ENCODE measurements at regions not wholly inside any gene's neighbourhood (a gene's known extent, or its start where the extent isn't known, plus 50 kb on each side); places are given as distances from the start of the nearest gene placed in this dataset.

DNA sequence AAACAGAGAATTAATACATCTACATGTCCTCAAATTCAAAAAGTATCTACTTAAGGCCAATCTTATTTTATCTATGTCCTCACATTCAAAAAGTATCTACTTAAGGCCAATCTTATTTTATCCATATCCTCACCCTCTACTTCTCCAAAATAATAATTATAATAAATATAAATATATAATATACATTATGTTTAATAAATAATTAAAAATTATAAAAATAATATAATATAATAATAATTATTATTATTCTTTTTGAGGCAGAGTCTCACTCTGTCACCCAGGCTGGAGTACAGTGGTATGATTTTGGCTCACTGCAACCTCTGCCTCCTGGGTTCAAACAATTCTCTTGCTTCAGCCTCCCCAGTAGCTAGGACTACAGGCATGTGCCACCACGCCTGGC is 784.9 kb downstream of the DNAJB9 start:
- ATAC-seq (ENCODE audit: insufficient read depth, low FRiP score) (no peak), DNase-seq (no peak)
- no peak overlapping the region for H3K27ac ChIP-seq (ENCODE audit: low read depth in 1 of 2, low read length in 1 of 2)
- 83 to 84% methylated on average over 1 of the region's 1 CpG for WGBS, 2 donors
- H3K4me1 ChIP-seq (ENCODE audit: control insufficient read depth in 5 of 5, insufficient read depth in 5 of 5, low read length in 5 of 5) = no peaks in the 10 kb centered on the region
- no peaks in the 10 kb centered on the region for H3K9me3 ChIP-seq (ENCODE audit: control insufficient read depth in 4 of 4, insufficient read depth in 3 of 4, low read length in 3 of 4)
- no peak overlapping the region for H3K4me3 ChIP-seq
- no peak overlapping the region for H3K9ac ChIP-seq (ENCODE audit: insufficient read depth in 1 of 2, low read length in 2 of 2)
- TF ChIP-seq CTCF (IDR thresholded peaks at IDR 0.05; ENCODE audit: control extremely low read depth, extremely low read depth) = no peak
- H3K36me3 ChIP-seq (ENCODE audit: control insufficient read depth in 4 of 4, insufficient read depth in 4 of 4, low read length in 4 of 4) = no peaks in the 10 kb centered on the region
- H3K27me3 ChIP-seq (ENCODE audit: control insufficient read depth in 3 of 3, insufficient read depth in 3 of 3, low read length in 2 of 3) = no peaks in the 10 kb centered on the region

GRCh38 chr7:109375823-109376222 is 806.1 kb downstream of the DNAJB9 start:
- Histone ChIP-seq H3K36me3 (ENCODE audit: control insufficient read depth in 4 of 4, insufficient read depth in 4 of 4, low read length in 4 of 4) (no peaks in the 10 kb centered on the region), H3K9ac (ENCODE audit: insufficient read depth in 1 of 2, low read length in 2 of 2) (no peak overlapping the region), H3K4me3 (no peak overlapping the region), H3K27ac (ENCODE audit: low read depth in 1 of 2, low read length in 1 of 2) (no peak overlapping the region), H3K4me1 (ENCODE audit: control insufficient read depth in 5 of 5, insufficient read depth in 5 of 5, low read length in 5 of 5) (peaks cover 0 to 3% (median 0%) of the 10 kb centered on the region in 5 donors), H3K27me3 (ENCODE audit: control insufficient read depth in 3 of 3, insufficient read depth in 3 of 3, low read length in 2 of 3) (no peaks in the 10 kb centered on the region), H3K9me3 (ENCODE audit: control insufficient read depth in 4 of 4, insufficient read depth in 3 of 4, low read length in 3 of 4) (no peaks in the 10 kb centered on the region)
- ATAC-seq (ENCODE audit: insufficient read depth, low FRiP score) = no peak
- no peak for TF ChIP-seq CTCF (IDR thresholded peaks at IDR 0.05; ENCODE audit: control extremely low read depth, extremely low read depth)
- no peak for DNase-seq

DNA sequence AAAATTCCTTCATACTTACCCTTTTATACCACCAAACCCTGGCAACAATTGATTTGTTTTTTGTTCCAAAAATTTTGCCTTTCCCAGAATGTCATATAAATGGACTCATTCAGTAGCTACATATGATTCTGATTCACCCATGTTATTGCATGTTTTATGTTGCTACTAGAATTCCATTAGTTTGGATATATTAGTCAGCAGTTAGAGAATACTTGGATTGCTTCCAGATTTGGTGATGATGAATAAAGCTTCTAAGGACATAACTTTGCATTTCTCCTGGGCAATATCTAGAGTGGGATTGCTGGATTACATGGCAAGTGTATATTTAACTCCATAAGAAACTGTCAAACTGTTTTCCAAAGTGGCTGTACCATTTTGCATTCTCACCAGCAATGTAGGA is 806.9 kb downstream of the DNAJB9 start:
- no peak for DNase-seq
- no peak overlapping the region for H3K4me3 ChIP-seq
- H3K27me3 ChIP-seq (ENCODE audit: control insufficient read depth in 3 of 3, insufficient read depth in 3 of 3, low read length in 2 of 3) = no peaks in the 10 kb centered on the region
- peak; percentile 27 for ATAC-seq (ENCODE audit: insufficient read depth, low FRiP score)
- H3K27ac ChIP-seq (ENCODE audit: low read depth in 1 of 2, low read length in 1 of 2) = no peak overlapping the region
- H3K9ac ChIP-seq (ENCODE audit: insufficient read depth in 1 of 2, low read length in 2 of 2) = no peak overlapping the region
- H3K4me1 ChIP-seq (ENCODE audit: control insufficient read depth in 5 of 5, insufficient read depth in 5 of 5, low read length in 5 of 5) = peaks cover 0 to 3% (median 0%) of the 10 kb centered on the region in 5 donors
- no peak for TF ChIP-seq CTCF (IDR thresholded peaks at IDR 0.05; ENCODE audit: control extremely low read depth, extremely low read depth)
- H3K36me3 ChIP-seq (ENCODE audit: control insufficient read depth in 4 of 4, insufficient read depth in 4 of 4, low read length in 4 of 4) = no peaks in the 10 kb centered on the region
- H3K9me3 ChIP-seq (ENCODE audit: control insufficient read depth in 4 of 4, insufficient read depth in 3 of 4, low read length in 3 of 4) = no peaks in the 10 kb centered on the region

GRCh38 chr7:109377076-109377884 is 807.6 kb downstream of the DNAJB9 start:
- H3K9me3 ChIP-seq (ENCODE audit: control insufficient read depth in 4 of 4, insufficient read depth in 3 of 4, low read length in 3 of 4) = no peaks in the 10 kb centered on the region
- no peaks in the 10 kb centered on the region for H3K27me3 ChIP-seq (ENCODE audit: control insufficient read depth in 3 of 3, insufficient read depth in 3 of 3, low read length in 2 of 3)
- ATAC-seq (ENCODE audit: insufficient read depth, low FRiP score) (no peak), DNase-seq (peak in 1 of 3 donors; percentile 18)
- H3K9ac ChIP-seq (ENCODE audit: insufficient read depth in 1 of 2, low read length in 2 of 2) = no peak overlapping the region
- no peaks in the 10 kb centered on the region for H3K36me3 ChIP-seq (ENCODE audit: control insufficient read depth in 4 of 4, insufficient read depth in 4 of 4, low read length in 4 of 4)
- H3K4me1 ChIP-seq (ENCODE audit: control insufficient read depth in 5 of 5, insufficient read depth in 5 of 5, low read length in 5 of 5) = peaks cover 0 to 3% (median 0%) of the 10 kb centered on the region in 5 donors
- 60 to 68% methylated on average over 3 of the region's 3 CpGs for WGBS, 2 donors
- no peak overlapping the region for H3K27ac ChIP-seq (ENCODE audit: low read depth in 1 of 2, low read length in 1 of 2)
- H3K4me3 ChIP-seq = no peak overlapping the region
- no peak for TF ChIP-seq CTCF (IDR thresholded peaks at IDR 0.05; ENCODE audit: control extremely low read depth, extremely low read depth)
